Spleen (tissue), 7 donors: ENCODE measurements at regions not wholly inside any gene's neighbourhood (a gene's known extent, or its start where the extent isn't known, plus 50 kb on each side); places are given as distances from the start of the nearest gene placed in this dataset.

ENCODE experiments used
- CTCF ChIP-seq, 11 experiments: fragments of 200-600 bp in 7 of 11; fragments of 450-650 bp in 4 of 11; sonication (generic) in 4 of 11; IDR thresholded peaks in 8 of 11; conservative IDR thresholded peaks in 3 of 11; 1 replicate in 7 of 11; 2 replicates in 4 of 11; pipeline versions ENCODE4 v1.4.0 to v1.8.0; 2016 to 2021; ENCODE audit warnings: antibody characterized with exemption in 11 of 11, inconsistent platforms in 4 of 11, mild to moderate bottlenecking in 1 of 11
- POLR2A ChIP-seq, 3 donors: fragments of 450-650 bp; IDR thresholded peaks; one replicate each; pipeline ENCODE4 v1.5.1; 2017; ENCODE audit warnings: antibody characterized with exemption in 3 of 3, mild to moderate bottlenecking in 1 of 3
- POLR2AphosphoS5 ChIP-seq, 3 donors: sonication (generic); formaldehyde crosslinking; IDR thresholded peaks; one replicate each; pipeline ENCODE4 v1.5.1; 2017; ENCODE audit warnings: antibody characterized with exemption in 3 of 3
- donor health status: DM: no; HTN: no; CAD: no; lungs with moderate emphysema.
- donor health status: DM: no; HTN: no; CAD: no.
- donor health status: DM: no; HTN: no; CAD: no.

- TF ChIP-seq CTCF (IDR thresholded peaks at IDR 0.05 in 8 of 11, conservative IDR thresholded peaks at IDR 0.05 in 3 of 11) (no peak), POLR2A (IDR thresholded peaks at IDR 0.05) (no peak), POLR2AphosphoS5 (IDR thresholded peaks at IDR 0.05) (no peak)
These were observed 198.9 kb upstream of the LDB2 start for GRCh38 chr4:17097362-17097761.
